Neural progenitor cell (in vitro differentiated cells): ENCODE measurements at regions not wholly inside any gene's neighbourhood (a gene's known extent, or its start where the extent isn't known, plus 50 kb on each side); places are given as distances from the start of the nearest gene placed in this dataset.
A peak's percentile ranks its signal among the peaks of the same experiment; 100 is the strongest.

ENCODE experiments used
- DNase-seq: peaks from one replicate; pipeline ENCODE4 v3.0.0-alpha.2; 2016; ENCODE audit warnings: low spot score
- H2AFZ ChIP-seq: fragments of 200-600 bp; sonication (generic); replicated peaks from 2 replicates; pipeline ENCODE4 v1.6.1; 2016; ENCODE audit warnings: antibody characterized with exemption
- H3F3A ChIP-seq: fragments of 200-600 bp; sonication (generic); 2 replicates; pipeline ENCODE4 v1.6.1; 2016; ENCODE audit warnings: antibody characterized with exemption, low read depth
- H3K27ac ChIP-seq: fragments of 200-600 bp; sonication (generic); 2 replicates; pipeline ENCODE4 v1.5.1; 2016; ENCODE audit warnings: mild to moderate bottlenecking
- H3K27me3 ChIP-seq: fragments of 200-600 bp; sonication (generic); 2 replicates; pipeline ENCODE4 v1.6.1; 2016; ENCODE audit warnings: mild to moderate bottlenecking, moderate library complexity
- H3K36me3 ChIP-seq: fragments of 200-600 bp; sonication (generic); 2 replicates; pipeline ENCODE4 v1.5.1; 2016
- H3K4me1 ChIP-seq: fragments of 200-600 bp; sonication (generic); 2 replicates; pipeline ENCODE4 v1.6.1; 2016; ENCODE audit warnings: mixed run types
- H3K4me2 ChIP-seq: fragments of 200-600 bp; sonication (generic); 2 replicates; pipeline ENCODE4 v1.6.1; 2016
- H3K4me3 ChIP-seq: fragments of 200-600 bp; sonication (generic); 2 replicates; pipeline ENCODE4 v1.5.1; 2016
- H3K79me2 ChIP-seq: fragments of 200-600 bp; sonication (generic); 2 replicates; pipeline ENCODE4 v1.6.1; 2016; ENCODE audit warnings: low read depth
- H3K9ac ChIP-seq: fragments of 200-600 bp; sonication (generic); 2 replicates; pipeline ENCODE4 v1.6.1; 2016
- H3K9me3 ChIP-seq: fragments of 200-600 bp; sonication (generic); 2 replicates; pipeline ENCODE4 v1.5.1; 2016; ENCODE audit warnings: low read depth
- H4K20me1 ChIP-seq: fragments of 200-600 bp; sonication (generic); 2 replicates; pipeline ENCODE4 v1.6.1; 2016; ENCODE audit warnings: low read depth
- H3K27ac Mint-ChIP-seq: 3 replicates; pipeline ENCODE4 v1.8.0; 2021; ENCODE audit warnings: mixed read lengths
- H3K27me3 Mint-ChIP-seq: 2 replicates; pipeline ENCODE4 v1.8.0; 2022; ENCODE audit warnings: low read depth, mild to moderate bottlenecking, inconsistent platforms, moderate library complexity, mixed read lengths; ENCODE audit not compliant: insufficient read depth
- H3K36me3 Mint-ChIP-seq: 3 replicates; pipeline ENCODE4 v1.8.0; 2021; ENCODE audit warnings: mixed read lengths
- H3K4me1 Mint-ChIP-seq: 3 replicates; pipeline ENCODE4 v1.8.0; 2021; ENCODE audit warnings: mixed read lengths
- H3K4me3 Mint-ChIP-seq: 3 replicates; pipeline ENCODE4 v1.8.0; 2021; ENCODE audit warnings: mild to moderate bottlenecking, moderate library complexity, mixed read lengths
- H3K9me3 Mint-ChIP-seq: 3 replicates; pipeline ENCODE4 v1.8.0; 2020; ENCODE audit warnings: mixed read lengths
- EZH2 ChIP-seq: fragments of 200-600 bp; sonication (generic); IDR thresholded peaks from 2 replicates; pipeline ENCODE4 v1.6.1; 2017; ENCODE audit warnings: antibody characterized with exemption, mild to moderate bottlenecking, moderate library complexity
- EZH2phosphoT487 ChIP-seq: fragments of 200-600 bp; sonication (generic); IDR thresholded peaks from 2 replicates; pipeline ENCODE4 v1.6.1; 2017; ENCODE audit warnings: antibody characterized with exemption
- TF ChIP-seq, protein P1 (sequence below): fragments of 200-600 bp; sonication (generic); IDR thresholded peaks from 2 replicates; pipeline ENCODE4 v1.5.1; 2017; ENCODE audit warnings: antibody characterized with exemption, mild to moderate bottlenecking

DNA sequence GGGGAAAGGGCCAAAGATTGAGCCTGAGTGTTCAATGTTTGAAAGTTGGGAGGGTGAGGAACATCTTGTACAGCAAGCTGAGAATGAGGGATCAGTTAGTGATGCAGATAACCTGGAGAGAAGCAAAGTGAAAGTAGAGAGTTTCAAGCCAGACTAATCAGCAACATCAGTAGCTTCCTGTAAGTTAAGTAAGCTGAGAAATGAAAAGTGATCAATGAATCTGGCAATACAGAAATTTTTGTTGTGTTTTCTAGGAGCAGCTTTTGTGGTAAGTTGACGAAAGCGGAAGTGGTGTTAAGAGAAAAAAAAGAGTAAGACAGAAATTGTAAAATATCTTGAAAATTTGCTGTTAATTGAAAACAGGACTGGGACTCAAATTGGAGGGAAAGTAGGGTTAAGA, 855.5 kb upstream of the MAP3K7 start:
- H3K27me3 ChIP-seq, result no peaks in the 10 kb centered on the region
- Mint-ChIP-seq H3K27ac (no peak overlapping the region), H3K27me3 (peaks cover 4% of the 10 kb centered on the region), H3K9me3 (no peaks in the 10 kb centered on the region), H3K4me1 (peaks cover 26% of the 10 kb centered on the region), H3K4me3 (no peak overlapping the region), H3K36me3 (no peaks in the 10 kb centered on the region)
- no peaks in the 10 kb centered on the region for H3K36me3 ChIP-seq
- no peak overlapping the region for H3K4me2 ChIP-seq
- DNase-seq, result no peak
- H3K4me3 ChIP-seq, result no peak overlapping the region
- H3K9ac ChIP-seq, result no peak overlapping the region
- H2AFZ ChIP-seq, result no peak overlapping the region
- no peaks in the 10 kb centered on the region for H3K79me2 ChIP-seq
- peaks cover 21% of the 10 kb centered on the region for H3K4me1 ChIP-seq
- no peaks in the 10 kb centered on the region for H4K20me1 ChIP-seq
- H3F3A ChIP-seq, result peaks cover 14% of the 10 kb centered on the region
- H3K27ac ChIP-seq, result no peak overlapping the region
- TF ChIP-seq, protein P1, sequence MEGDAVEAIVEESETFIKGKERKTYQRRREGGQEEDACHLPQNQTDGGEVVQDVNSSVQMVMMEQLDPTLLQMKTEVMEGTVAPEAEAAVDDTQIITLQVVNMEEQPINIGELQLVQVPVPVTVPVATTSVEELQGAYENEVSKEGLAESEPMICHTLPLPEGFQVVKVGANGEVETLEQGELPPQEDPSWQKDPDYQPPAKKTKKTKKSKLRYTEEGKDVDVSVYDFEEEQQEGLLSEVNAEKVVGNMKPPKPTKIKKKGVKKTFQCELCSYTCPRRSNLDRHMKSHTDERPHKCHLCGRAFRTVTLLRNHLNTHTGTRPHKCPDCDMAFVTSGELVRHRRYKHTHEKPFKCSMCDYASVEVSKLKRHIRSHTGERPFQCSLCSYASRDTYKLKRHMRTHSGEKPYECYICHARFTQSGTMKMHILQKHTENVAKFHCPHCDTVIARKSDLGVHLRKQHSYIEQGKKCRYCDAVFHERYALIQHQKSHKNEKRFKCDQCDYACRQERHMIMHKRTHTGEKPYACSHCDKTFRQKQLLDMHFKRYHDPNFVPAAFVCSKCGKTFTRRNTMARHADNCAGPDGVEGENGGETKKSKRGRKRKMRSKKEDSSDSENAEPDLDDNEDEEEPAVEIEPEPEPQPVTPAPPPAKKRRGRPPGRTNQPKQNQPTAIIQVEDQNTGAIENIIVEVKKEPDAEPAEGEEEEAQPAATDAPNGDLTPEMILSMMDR, result no peak
- TF ChIP-seq EZH2phosphoT487 (no peak), EZH2 (no peak)
- H3K9me3 ChIP-seq, result no peaks in the 10 kb centered on the region

DNA sequence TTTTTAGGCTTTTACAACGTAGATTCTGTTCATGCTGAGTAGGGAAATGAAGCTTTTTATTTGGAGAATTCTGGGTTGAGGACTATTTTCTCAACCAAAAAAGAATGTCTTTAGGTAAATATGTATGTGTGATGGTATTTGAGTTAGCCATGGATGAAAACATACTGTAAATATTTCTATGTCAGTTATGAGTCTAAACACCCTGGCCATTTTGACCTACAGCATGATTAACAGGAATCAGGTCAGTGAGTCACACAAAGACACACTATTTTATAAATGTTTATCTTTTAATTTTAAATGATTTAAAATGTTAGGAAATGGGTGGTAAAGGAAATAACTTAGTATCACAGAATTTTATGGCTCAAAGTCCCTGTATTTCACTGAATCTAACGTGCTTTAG, 851.7 kb upstream of the MAP3K7 start:
- peaks cover 29% of the 10 kb centered on the region for H3K4me1 ChIP-seq
- H3K27ac ChIP-seq, result peak overlapping the region; percentile 60
- no peak overlapping the region for H3K4me3 Mint-ChIP-seq
- peaks cover 26% of the 10 kb centered on the region for H3F3A ChIP-seq
- H4K20me1 ChIP-seq, result no peaks in the 10 kb centered on the region
- H3K4me3 ChIP-seq, result no peak overlapping the region
- H3K4me1 Mint-ChIP-seq, result peaks cover 36% of the 10 kb centered on the region
- no peaks in the 10 kb centered on the region for H3K9me3 Mint-ChIP-seq
- no peaks in the 10 kb centered on the region for H3K27me3 ChIP-seq
- H3K36me3 Mint-ChIP-seq, result no peaks in the 10 kb centered on the region
- H3K79me2 ChIP-seq, result no peaks in the 10 kb centered on the region
- no peaks in the 10 kb centered on the region for H3K36me3 ChIP-seq
- DNase-seq, result no peak
- no peak overlapping the region for H3K27ac Mint-ChIP-seq
- no peak overlapping the region for H3K9ac ChIP-seq
- peaks cover 4% of the 10 kb centered on the region for H3K27me3 Mint-ChIP-seq
- peak overlapping the region; percentile 56 for H3K4me2 ChIP-seq
- no peak overlapping the region for H2AFZ ChIP-seq
- H3K9me3 ChIP-seq, result no peaks in the 10 kb centered on the region
- TF ChIP-seq, protein P1, result no peak
- TF ChIP-seq EZH2phosphoT487 (no peak), EZH2 (no peak)

DNA sequence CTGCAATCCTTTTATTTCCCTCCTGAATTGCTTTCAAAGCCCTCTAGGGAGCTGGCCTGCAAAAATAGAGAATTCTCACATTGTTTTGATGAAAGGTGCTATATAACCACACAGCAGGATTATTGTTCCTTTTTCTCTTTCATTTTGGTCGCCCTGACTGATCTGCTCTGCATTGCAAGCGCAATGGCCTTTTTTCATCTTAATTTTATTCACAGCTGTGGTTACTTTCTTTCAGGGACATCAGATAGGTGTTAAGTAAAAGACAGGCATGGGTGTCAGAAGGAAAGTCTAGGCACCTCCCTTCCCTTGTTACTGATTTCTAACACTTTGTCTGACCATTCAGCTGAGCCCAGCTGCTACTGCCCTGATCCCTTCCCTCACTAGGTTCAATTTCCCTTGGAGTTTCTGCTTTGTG, 850.5 kb upstream of the MAP3K7 start:
- no peaks in the 10 kb centered on the region for H3K9me3 ChIP-seq
- H3K4me1 Mint-ChIP-seq, result peaks cover 36% of the 10 kb centered on the region
- H3K4me1 ChIP-seq, result peaks cover 29% of the 10 kb centered on the region
- peak overlapping the region; percentile 60 for H3K27ac ChIP-seq
- H3K4me3 ChIP-seq, result no peak overlapping the region
- H3K4me2 ChIP-seq, result peak overlapping the region; percentile 56
- H3K4me3 Mint-ChIP-seq, result peak overlapping the region; percentile 30
- H3K36me3 ChIP-seq, result no peaks in the 10 kb centered on the region
- no peaks in the 10 kb centered on the region for H3K27me3 ChIP-seq
- no peaks in the 10 kb centered on the region for H3K27me3 Mint-ChIP-seq
- DNase-seq, result peak; percentile 54
- H3F3A ChIP-seq, result peaks cover 26% of the 10 kb centered on the region
- no peaks in the 10 kb centered on the region for H3K79me2 ChIP-seq
- H3K27ac Mint-ChIP-seq, result peak overlapping the region; percentile 73
- no peaks in the 10 kb centered on the region for H3K9me3 Mint-ChIP-seq
- no peaks in the 10 kb centered on the region for H3K36me3 Mint-ChIP-seq
- no peak overlapping the region for H2AFZ ChIP-seq
- H4K20me1 ChIP-seq, result no peaks in the 10 kb centered on the region
- TF ChIP-seq EZH2phosphoT487, result no peak
- TF ChIP-seq, protein P1, result no peak
- no peak overlapping the region for H3K9ac ChIP-seq
